GM21360 (cell line): ENCODE measurements at regions not wholly inside any gene's neighbourhood (a gene's known extent, or its start where the extent isn't known, plus 50 kb on each side); places are given as distances from the start of the nearest gene placed in this dataset.

Experiments
- ATAC-seq: cut with Tn5 transposase; IDR thresholded peaks from one replicate; pipeline ENCODE4 v1.9.1; 2021; ENCODE audit warnings: mild to moderate bottlenecking, moderate library complexity; ENCODE audit not compliant: unreplicated experiment

DNA sequence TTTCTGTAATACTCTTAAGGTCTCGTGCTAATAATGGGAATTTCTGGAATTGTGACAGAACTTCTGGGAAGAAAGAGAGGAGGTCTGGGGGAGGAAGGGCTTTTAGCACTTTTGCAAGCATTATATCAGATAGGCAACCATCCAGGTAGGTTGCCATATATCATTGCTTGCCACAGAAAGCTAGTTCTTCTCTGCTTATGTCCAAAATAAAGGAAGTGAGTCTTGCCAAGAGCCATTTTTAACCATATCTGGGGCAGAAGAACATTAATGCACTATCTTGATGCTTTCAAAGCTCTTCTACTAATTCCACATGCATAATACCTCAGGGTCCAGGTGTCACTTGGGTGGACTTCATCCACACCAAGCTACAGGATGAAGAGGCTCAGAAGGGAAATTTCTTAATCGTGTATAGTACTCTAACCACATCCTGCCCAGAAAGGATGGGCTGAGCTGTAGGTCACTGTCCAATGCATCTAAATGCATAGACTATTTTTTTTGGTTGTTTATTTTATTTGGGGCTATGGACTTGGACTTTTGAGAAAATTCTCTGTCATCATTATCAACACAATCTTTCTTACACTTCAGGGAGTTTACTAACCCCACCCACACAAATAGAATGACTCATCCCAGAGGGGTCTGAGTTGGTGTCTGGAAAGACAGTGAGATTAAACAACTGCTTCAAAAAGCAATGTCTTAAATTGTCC is 68.9 kb upstream of the ADO start:
- ATAC-seq: peak; percentile 39

- ATAC-seq: no peak
Measured at GRCh38 chr10:62736168-62736546, 68.4 kb upstream of the ADO start.

DNA sequence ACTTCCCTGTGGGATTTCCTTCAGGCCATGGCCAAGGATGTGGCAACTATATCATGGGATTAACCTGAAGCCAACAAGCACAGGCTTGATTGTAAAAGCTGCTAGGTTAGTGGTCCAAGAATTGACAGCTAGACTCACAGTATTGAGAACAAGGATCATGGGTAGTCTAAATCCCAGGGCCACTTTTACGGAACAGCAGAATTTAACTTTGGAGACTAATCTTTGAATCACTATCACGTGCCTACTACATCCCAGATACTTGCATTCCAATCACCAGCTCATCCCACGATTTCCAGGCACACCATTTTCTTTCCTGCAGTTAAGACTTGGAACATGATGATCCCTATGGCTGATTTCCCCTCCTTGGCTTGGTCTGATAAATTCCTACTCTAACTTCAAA is 65.6 kb upstream of the ADO start:
- no peak for ATAC-seq

- ATAC-seq: no peak
Measured at GRCh38 chr10:62740885-62741745, 63.4 kb upstream of the ADO start.

- no peak for ATAC-seq
Measured at GRCh38 chr10:62741996-62742395, 62.5 kb upstream of the ADO start.

DNA sequence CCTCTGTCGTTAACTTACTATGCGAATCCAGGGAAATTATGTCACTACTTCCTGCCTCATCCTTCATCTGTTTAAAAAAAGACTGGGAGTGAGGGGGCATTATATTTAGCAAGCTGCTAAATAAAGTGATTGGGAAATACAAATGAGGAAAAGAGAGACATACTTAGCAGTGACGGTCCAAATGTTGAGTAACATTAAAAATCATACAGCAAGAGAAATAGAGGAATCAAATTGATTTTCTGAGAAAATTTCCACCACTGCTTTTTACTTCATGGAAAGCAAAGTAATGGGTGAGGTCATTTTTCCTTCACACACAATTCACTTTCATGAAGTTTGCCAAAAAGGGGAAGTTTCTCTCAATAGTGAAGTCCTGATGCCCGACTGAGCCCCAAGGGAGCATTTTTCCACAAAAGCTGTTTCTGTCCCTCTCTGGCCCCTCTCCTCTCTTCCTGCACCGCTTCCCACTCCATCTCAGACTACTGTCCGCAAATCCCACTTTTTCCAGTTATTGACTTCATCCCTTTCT is 61.9 kb upstream of the ADO start:
- no peak for ATAC-seq

DNA sequence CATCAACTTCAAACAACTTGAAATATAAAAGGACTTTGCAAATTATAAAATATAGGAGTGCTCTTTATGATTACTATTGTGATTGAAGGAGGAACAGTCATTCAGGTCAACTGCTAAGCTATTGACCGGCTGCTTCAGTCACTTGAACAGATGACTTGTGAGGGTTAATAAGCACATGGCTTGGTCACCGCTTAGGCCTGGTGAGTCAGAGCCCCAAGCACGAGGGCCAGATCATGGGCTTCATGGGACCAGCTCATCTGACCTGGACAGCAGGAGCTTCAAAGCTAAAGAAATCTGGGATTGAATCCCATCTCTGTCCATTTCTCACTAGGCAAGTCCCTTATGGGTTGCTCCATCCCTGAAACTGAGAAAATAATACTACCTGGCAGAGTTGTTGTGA is 60.4 kb upstream of the ADO start:
- ATAC-seq: no peak

GRCh38 chr10:62745581-62745980 is 58.9 kb upstream of the ADO start:
- no peak for ATAC-seq

DNA sequence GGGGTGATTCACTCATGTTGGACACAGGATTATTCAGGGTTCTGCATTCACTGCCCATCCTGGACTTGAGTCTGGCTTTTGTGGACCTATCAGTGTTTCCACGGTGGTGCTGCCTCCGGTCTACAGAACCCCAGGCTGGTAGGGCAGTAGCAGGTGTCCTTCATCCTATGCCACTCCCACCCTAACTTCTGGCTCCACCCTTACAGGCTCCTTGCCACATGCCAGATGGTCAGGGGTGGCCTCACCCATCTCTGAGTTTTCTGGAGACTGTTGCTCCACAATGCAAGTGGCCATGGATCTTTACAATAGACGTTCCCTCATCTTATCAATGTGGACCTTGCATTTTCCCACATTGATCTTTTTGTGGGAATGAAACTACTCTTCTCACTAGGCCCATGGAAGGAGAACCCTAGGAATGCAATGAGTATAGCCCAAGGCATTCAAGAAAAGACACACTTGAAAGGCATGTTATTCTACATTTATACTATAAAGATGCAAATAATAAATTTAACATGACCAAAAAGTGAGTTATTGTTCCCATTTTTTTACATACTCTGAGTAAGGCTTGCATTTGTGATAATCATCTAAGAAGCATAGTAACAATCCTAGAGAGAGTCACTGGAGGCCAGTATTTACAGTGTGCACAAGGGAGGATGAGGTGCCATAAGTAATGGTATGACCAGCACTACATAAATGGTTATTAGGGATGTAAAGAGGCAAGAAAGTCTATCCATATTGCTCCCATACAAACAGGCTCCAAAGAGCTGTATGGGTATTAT is 57.4 kb upstream of the ADO start:
- ATAC-seq: no peak

DNA sequence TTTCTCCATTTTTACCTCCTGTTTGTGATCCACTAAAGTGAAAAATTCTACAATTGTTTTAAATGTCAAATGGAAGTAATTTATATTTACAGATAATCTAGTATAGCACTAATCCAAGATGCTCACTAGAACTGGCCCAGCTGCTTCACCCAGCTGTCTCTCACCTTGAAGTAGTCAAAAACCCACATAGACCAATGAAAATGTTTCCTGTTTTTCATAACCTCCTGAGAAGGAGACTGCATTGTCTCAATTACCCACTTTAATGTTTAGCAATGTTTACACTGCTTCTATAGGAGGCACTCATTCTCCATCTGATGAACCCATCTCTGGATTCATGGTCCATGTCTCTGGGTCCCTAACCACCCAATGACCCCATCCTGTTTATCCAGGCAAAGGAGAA is 56.1 kb upstream of the ADO start:
- ATAC-seq: no peak

DNA sequence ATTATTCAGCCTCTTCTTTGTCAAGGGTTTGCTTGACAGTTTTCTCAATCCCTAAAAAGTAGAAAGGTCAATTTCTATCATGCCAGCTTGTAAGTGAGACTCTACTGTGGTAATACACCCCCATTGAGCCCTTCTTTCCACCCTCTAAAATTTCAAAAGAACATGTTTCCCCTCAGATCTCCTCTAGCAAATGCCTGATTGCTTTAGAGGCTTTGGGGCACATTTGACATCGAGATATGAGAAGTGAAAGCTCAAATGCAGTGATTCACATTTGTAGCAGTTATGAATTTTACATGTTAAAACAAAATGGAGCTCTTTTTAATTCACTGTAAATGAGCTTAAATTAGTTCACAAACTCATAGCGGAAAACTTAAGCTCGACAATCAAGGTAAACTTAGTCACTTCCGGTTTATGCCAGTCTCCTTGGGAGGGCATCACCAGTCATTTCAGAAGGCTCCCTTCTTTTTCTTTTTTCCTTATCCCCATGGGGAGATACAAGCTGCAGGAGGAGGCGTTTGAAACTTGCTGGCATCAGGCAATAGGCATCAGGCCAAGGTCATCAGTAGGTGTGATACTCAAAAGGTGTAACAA is 55.3 kb upstream of the ADO start:
- ATAC-seq: no peak
